ENCODE measurements at regions not wholly inside any gene's neighbourhood (a gene's known extent, or its start where the extent isn't known, plus 50 kb on each side); places are given as distances from the start of the nearest gene placed in this dataset.

GRCh38 chr20:16158090-16158975 is 414.9 kb downstream of the KIF16B start:
- 75% methylated on average over 10 of the region's 11 CpGs for WGBS
- H3K4me3 ChIP-seq = no peak overlapping the region
- intact Hi-C loops (cut with DNase I) = no loop called here
- no peaks in the 10 kb centered on the region for H3K4me1 ChIP-seq
- no peaks in the 10 kb centered on the region for H3K36me3 ChIP-seq
- peaks cover 0 to 10% (median 8%) of the 10 kb centered on the region in 4 donors for H3K9me3 ChIP-seq
- H3K27me3 ChIP-seq = no peaks in the 10 kb centered on the region
- no peak overlapping the region for H3K27ac ChIP-seq (replicated peaks in 1 of 4)
- no peak for DNase-seq (ENCODE audit: extremely low spot score)
- no peak for TF ChIP-seq POLR2AphosphoS5 (IDR thresholded peaks at IDR 0.05)
- no peak for TF ChIP-seq CTCF (IDR thresholded peaks at IDR 0.05)
- TF ChIP-seq EP300 (IDR thresholded peaks at IDR 0.05) = no peak
- TF ChIP-seq POLR2A (IDR thresholded peaks at IDR 0.05; ENCODE audit: low read depth) = no peak

- Histone ChIP-seq H3K36me3 (no peaks in the 10 kb centered on the region), H3K27me3 (no peaks in the 10 kb centered on the region), H3K4me3 (no peak overlapping the region), H3K4me1 (no peaks in the 10 kb centered on the region), H3K27ac (replicated peaks in 1 of 4) (no peak overlapping the region), H3K9me3 (peaks cover 0 to 9% (median under 1%) of the 10 kb centered on the region in 4 donors)
- no peak for DNase-seq (ENCODE audit: extremely low spot score)
- WGBS = 85% methylated on average over 2 of the region's 2 CpGs
- TF ChIP-seq POLR2A (IDR thresholded peaks at IDR 0.05; ENCODE audit: low read depth) (no peak), EP300 (IDR thresholded peaks at IDR 0.05) (no peak), CTCF (IDR thresholded peaks at IDR 0.05) (no peak), POLR2AphosphoS5 (IDR thresholded peaks at IDR 0.05) (no peak)
- intact Hi-C loops (cut with DNase I) = no loop called here
Observed at GRCh38 chr20:16147916-16148315, 425.3 kb downstream of the KIF16B start.

GRCh38 chr20:16147216-16147615 is 426.0 kb downstream of the KIF16B start:
- H3K4me3 ChIP-seq = no peak overlapping the region
- peaks cover 0 to 3% (median 0%) of the 10 kb centered on the region in 4 donors for H3K9me3 ChIP-seq
- TF ChIP-seq EP300 (IDR thresholded peaks at IDR 0.05) (no peak), POLR2A (IDR thresholded peaks at IDR 0.05; ENCODE audit: low read depth) (no peak), POLR2AphosphoS5 (IDR thresholded peaks at IDR 0.05) (no peak), CTCF (IDR thresholded peaks at IDR 0.05) (no peak)
- no peaks in the 10 kb centered on the region for H3K36me3 ChIP-seq
- WGBS = 64% methylated on average over 1 of the region's 1 CpG
- H3K4me1 ChIP-seq = no peaks in the 10 kb centered on the region
- H3K27me3 ChIP-seq = no peaks in the 10 kb centered on the region
- DNase-seq (ENCODE audit: extremely low spot score) = no peak
- intact Hi-C loops (cut with DNase I) = no loop called here
- H3K27ac ChIP-seq (replicated peaks in 1 of 4) = no peak overlapping the region

- Histone ChIP-seq H3K27me3 (no peaks in the 10 kb centered on the region), H3K4me1 (no peaks in the 10 kb centered on the region), H3K36me3 (no peaks in the 10 kb centered on the region), H3K27ac (replicated peaks in 1 of 4) (no peak overlapping the region), H3K4me3 (no peak overlapping the region), H3K9me3 (no peaks in the 10 kb centered on the region)
- TF ChIP-seq EP300 (IDR thresholded peaks at IDR 0.05) (no peak), POLR2AphosphoS5 (IDR thresholded peaks at IDR 0.05) (no peak), CTCF (IDR thresholded peaks at IDR 0.05) (no peak), POLR2A (IDR thresholded peaks at IDR 0.05; ENCODE audit: low read depth) (no peak)
- 95% methylated on average over 1 of the region's 1 CpG for WGBS
- no peak for DNase-seq (ENCODE audit: extremely low spot score)
- intact Hi-C loops (cut with DNase I) = no loop called here
Observed at GRCh38 chr20:16145919-16146318, 427.3 kb downstream of the KIF16B start.

All from esophagus muscularis mucosa (tissue), 4 donors.